ENCODE measurements at regions not wholly inside any gene's neighbourhood (a gene's known extent, or its start where the extent isn't known, plus 50 kb on each side); places are given as distances from the start of the nearest gene placed in this dataset.
"Not testable (repeated sequence)": the region's sequence is repeated elsewhere in the genome, so short reads cannot be mapped to it uniquely, and the experiment has no call there.

GRCh38 chr18:14627336-14627735 lies 83.9 kb upstream of the POTEC start:
- TF ChIP-seq, protein P1, sequence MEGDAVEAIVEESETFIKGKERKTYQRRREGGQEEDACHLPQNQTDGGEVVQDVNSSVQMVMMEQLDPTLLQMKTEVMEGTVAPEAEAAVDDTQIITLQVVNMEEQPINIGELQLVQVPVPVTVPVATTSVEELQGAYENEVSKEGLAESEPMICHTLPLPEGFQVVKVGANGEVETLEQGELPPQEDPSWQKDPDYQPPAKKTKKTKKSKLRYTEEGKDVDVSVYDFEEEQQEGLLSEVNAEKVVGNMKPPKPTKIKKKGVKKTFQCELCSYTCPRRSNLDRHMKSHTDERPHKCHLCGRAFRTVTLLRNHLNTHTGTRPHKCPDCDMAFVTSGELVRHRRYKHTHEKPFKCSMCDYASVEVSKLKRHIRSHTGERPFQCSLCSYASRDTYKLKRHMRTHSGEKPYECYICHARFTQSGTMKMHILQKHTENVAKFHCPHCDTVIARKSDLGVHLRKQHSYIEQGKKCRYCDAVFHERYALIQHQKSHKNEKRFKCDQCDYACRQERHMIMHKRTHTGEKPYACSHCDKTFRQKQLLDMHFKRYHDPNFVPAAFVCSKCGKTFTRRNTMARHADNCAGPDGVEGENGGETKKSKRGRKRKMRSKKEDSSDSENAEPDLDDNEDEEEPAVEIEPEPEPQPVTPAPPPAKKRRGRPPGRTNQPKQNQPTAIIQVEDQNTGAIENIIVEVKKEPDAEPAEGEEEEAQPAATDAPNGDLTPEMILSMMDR (IDR thresholded peaks at IDR 0.05; ENCODE audit: borderline replicate concordance, extremely low read depth, low read length, poor library complexity, severe bottlenecking) = not testable (repeated sequence)
- not testable (repeated sequence) for TF ChIP-seq EZH2 (IDR thresholded peaks at IDR 0.05; ENCODE audit: borderline replicate concordance, low read depth, low read length, severe bottlenecking)
